ENCODE measurements at regions not wholly inside any gene's neighbourhood (a gene's known extent, or its start where the extent isn't known, plus 50 kb on each side); places are given as distances from the start of the nearest gene placed in this dataset.

GRCh38 chr19:27652281-27652680, 1560.7 kb downstream of the UQCRFS1 start:
- TF ChIP-seq ZNF610 (tag by site-specific recombination; IDR thresholded peaks at IDR 0.05; ENCODE audit: borderline replicate concordance) (no peak), ZFP37 (tag by site-specific recombination; IDR thresholded peaks at IDR 0.05) (no peak)
- TF ChIP-seq, protein P1, sequence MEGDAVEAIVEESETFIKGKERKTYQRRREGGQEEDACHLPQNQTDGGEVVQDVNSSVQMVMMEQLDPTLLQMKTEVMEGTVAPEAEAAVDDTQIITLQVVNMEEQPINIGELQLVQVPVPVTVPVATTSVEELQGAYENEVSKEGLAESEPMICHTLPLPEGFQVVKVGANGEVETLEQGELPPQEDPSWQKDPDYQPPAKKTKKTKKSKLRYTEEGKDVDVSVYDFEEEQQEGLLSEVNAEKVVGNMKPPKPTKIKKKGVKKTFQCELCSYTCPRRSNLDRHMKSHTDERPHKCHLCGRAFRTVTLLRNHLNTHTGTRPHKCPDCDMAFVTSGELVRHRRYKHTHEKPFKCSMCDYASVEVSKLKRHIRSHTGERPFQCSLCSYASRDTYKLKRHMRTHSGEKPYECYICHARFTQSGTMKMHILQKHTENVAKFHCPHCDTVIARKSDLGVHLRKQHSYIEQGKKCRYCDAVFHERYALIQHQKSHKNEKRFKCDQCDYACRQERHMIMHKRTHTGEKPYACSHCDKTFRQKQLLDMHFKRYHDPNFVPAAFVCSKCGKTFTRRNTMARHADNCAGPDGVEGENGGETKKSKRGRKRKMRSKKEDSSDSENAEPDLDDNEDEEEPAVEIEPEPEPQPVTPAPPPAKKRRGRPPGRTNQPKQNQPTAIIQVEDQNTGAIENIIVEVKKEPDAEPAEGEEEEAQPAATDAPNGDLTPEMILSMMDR (tag by site-specific recombination; IDR thresholded peaks at IDR 0.05), result no peak
